ENCODE measurements at regions not wholly inside any gene's neighbourhood (a gene's known extent, or its start where the extent isn't known, plus 50 kb on each side); places are given as distances from the start of the nearest gene placed in this dataset.
"Not testable (repeated sequence)": the region's sequence is repeated elsewhere in the genome, so short reads cannot be mapped to it uniquely, and the experiment has no call there.

DNA sequence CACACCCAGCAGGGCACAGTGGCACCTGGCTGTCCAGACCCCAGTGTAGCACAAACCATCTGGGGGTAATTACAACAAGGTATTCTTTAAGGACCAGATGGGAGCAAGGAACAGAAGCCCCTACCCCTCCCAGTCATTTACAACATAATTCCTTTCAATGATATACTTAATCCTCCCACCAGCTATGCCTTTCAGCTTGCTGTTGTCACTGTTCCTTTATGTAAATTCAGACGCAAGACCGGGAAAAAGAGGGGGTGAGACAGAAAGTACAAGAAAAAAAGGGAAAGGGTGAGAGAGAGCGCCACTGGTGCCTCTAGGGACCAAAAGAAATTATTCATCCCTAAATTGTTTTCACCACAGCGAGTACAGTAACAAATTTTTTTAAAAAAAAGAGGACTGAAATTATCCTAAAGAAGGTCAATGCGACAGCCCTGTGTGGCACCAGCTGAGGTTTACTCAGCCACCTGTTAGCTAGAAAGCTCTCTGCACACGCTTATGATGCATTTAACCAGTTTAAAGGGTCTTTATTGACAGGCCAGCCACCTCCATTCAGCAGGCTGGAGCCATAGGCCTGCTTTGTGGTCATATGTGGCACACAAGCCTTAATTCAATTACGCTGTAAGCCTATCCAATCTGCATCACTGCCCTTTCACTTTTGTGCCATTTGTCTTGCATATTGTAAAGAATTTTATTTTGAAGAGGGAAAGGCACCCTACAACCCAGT lies 210.2 kb upstream of the ISL1 start:
- no peak for DNase-seq

DNA sequence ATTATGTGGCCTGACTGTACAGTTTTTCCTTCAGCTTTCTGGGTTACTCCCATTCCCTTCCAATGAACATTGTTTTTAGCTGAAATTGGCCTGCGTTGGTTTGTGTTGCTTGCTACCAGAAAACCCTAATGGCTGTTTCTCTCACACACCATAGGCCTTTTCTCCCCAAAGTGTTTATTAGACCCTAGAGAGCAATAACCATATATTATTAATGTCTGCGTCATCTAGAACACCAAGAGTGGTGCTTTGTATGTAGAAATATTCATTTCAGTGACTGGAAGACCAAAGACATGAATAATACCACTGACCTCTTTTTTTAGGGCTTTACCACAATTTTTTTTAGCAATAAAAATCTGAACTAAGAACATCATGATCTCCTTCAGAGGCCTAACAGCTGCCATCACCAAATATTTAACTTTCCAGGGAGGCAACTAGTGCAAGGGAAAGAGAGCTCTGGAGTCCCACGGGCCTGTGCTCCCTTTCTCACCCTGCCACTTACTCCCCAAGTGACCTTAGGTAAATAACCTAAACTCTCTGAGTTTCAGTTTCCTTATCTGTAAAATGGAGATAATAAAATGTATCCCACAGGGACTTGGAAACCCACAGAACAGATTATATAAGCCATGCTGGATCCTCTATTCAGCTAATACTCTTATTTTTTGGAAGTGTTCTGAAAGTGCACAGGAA lies 201.9 kb upstream of the ISL1 start:
- no peak for DNase-seq

DNA sequence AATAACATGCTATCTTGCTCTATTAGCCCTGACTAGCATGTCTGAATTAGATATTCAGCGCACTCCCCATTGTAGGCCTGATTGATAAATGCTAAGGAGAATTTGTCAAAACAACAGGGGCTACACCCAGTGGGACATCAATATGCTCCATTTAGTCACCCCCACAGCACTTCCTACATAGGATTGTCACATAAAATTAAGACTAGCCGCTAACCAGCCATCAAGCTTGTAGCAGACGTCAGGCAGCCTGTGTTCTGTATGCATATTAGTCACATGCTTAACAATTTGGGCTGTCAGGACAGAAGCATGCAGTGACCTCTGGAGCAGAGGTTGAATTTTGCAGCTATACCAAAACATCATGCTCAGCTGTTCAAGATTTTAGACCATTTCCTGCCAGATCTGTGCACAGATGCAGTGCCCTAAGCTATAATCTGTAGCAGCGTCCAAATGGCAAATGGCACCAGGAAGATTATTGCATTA lies 197.4 kb upstream of the ISL1 start:
- DNase-seq = no peak

DNA sequence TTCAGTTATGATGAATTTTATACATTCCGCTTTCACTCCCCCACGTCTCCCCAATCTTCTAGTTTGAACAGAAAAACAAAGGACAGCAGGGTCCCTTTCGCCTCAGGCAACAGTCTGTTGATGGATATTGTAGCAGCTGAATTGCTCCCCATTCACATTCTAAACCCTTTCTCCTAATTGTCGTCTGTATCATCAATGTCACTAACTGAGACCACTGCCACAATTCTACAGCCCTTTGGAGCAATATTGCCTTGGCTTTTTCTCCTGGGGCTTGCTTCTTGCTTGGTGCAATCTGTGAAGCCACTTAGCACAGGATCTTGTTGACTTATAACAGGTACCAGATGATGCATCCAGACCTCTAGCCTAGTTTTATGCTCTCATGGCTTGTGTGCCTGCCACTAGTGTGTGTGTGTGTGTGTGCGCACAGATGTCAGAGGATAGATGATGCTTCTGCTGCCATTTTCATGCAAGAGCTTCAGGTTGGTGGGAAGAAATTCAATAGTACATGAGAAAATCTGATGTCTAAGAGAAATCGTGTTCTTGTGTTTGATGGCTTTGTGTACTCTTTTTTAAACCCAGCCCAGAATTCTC lies 195.2 kb upstream of the ISL1 start:
- DNase-seq = no peak

DNA sequence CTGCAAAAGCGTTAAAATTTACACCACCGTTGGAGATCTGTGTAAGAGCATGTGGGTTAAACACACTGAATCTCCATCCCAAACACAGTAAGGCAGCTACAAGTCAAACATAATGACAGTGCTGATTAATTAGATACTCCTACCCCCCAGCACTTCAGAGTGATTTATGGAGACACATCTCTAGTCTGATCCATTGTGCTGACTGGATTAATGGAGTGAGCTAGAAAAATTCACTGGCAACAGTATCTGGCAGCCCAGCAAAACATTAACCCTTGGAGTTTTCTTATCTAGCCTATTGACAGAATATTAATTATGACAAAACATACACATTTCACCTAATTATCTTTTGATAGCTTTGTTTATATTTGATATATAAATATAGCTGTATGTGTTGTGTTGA lies 188.6 kb upstream of the ISL1 start:
- no peak for DNase-seq

DNA sequence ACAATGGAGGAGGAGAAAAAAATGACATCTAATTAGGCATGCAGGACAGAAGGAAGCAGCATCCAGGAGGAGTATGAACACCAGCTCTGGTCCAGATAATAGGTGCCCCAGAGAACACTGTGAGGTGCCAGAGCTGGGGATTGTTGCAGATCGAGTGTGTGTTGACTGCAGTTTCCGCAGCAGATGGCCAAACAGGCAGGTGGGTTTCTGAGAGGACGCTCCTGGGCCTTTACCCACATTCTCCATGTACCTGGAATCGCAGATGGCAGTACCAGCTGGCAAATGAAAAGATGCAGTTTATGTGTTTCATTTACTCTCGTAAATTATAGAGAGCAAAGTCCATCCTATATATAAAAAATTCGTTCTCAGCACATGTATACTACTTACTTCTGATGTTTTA lies 182.2 kb upstream of the ISL1 start:
- no peak for DNase-seq

DNA sequence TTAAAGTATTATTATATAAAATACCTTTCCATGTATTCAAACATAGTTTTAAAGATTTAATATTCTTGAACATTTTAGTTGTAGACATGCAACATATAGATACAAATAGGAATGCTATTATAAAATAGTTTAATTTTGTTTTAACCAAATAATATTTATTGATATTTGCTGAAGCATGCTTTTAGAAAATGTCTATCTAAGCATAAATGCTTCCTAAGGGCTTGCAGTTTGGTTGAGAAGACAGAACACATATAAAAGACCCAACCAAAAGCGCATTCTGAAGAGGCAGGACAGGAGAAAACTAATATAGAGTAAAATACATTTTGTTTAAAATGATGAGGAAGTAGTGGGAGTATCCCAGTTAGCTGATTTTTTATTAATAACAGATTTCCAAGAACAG lies 181.5 kb upstream of the ISL1 start:
- no peak for DNase-seq

DNA sequence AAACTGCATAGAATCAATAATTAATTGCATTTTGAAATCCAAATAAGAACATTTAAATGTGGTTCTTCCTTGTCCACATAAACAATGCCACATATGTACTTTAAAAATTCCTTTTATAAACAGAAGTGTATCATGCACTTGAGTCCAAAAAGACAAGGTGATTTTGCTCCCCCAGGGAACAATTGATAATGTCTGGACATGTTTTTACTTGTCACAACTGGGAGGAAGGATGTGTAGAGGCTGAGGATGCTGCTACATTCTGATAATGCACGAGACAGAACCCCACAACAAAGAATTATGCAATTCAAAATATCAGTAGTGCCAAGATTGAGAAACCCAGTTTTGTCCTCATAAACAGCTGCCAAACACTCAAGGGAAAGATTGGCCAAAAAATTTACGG lies 181.1 kb upstream of the ISL1 start:
- DNase-seq = no peak

DNA sequence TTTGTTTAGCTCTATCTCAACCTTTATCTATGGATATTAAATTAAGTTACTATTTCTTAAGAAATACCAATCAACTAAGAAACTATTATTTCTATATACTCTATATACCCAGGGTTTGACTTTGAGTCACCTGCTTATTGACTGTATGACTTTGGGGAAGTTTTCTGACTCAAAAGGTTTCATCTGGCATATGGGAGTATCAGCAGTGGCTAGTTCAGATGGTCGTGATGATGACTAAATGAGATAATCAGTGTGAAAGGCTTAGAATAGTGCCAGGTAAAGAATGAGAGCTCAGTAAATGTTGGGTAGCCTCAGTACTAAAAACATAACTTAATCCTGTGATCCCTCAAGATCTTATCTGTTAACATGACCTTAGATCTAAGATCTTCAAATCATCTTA lies 179.7 kb upstream of the ISL1 start:
- no peak for DNase-seq

DNA sequence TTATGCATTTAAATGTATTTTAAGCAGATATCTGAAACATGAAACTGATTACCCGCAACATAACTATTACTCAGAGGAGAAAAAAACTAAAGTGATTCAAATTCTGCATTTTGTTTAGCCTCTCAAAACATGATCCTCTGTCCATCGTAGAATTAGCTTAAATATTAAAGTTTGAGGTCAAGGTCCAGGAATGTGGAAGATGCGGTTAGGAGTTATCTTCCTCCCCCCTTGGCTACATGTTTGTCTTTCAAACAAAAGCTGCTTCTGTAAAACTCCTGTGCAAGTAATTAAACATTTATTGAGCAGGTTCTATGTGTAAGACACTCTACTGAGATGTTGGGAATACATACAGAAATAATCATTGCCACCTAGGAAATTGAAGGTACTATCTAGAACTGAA lies 175.0 kb upstream of the ISL1 start:
- DNase-seq = no peak

DNA sequence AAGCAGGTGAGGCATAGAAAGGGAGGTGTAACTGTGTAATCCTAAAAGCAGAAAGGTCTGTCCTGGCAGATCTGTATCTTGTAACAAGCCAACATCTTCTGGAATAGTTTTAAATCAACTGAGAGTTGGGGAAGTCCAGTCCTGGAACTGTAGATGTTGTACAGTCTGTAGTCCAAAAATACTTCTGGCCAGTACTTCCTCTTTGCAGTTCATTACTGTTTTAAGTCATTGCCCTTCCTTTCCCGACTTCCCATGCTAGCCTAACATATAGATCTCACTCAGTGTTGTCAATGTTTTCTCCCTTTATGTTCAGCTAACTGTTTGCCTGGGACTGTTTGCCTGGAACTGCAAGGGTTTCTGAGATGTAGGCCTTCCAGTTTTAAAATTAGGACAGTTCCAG lies 168.5 kb upstream of the ISL1 start:
- no peak for DNase-seq

DNA sequence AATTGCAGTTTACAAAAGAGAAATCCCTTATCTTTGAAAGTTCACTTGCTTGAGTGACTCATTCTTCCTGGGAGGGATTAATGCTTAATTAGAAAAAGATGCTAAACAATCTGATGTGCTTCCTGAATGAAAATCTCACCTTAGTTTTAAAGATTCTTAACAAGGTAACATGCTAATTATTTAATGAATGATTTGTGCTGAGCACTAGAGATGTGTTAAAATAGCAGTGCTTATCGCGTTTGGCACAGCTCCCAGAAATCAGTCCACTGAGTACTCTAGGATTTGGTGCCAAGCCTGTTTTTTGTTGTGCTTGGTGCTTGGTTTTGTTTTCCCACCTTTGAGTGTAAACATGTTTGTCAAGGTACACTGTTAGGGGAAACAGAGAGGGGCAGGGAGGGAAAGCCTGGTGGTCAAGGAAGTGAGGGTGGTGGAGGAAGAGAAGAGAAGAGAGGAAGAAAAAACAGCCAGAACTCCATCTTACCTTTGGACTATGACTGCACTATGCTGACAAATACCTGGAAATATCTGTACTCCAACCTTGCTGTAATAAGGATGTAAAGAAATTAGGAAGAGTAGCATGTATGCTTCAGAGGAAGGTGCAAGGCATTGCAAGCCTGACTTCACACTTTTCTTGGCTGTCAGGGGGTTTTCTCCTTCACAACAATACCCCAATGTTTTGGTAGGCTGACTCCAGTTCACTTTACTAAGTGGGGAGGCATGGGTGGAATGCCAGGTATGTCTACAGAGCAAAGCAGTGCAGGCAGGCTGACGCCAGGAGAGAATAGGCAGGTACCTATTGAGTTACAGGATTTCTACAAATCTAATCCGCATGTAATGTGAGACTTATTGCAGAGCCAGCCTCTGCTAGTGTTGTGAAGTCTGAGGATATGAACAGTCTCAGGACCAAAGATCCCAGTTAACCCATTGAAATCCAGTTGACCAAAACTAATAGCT lies 157.2 kb upstream of the ISL1 start:
- DNase-seq = no peak

DNA sequence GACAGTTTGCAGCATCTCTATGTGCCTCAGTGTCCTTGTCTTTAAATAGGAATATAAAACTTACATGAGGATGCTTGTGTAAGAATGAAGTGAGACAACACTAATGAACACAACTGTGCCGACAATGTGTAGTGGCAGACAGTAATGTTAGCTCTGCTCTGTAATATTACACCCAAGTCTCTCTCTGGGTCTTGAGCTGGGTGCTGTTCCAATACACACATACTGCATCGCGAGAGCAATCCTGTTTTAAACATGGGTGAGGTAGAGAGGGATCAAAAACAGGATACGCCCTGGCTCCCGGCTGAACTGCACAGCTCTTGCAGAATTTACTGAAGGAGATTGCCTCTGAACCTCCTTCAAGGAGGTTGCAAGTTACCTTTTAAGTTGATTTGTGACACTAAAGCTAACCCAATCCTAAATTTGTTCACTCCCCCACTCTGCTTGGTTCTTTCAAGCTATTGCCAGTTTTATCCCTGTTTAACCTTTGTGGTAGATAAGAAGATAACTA lies 155.2 kb upstream of the ISL1 start:
- no peak for DNase-seq

DNA sequence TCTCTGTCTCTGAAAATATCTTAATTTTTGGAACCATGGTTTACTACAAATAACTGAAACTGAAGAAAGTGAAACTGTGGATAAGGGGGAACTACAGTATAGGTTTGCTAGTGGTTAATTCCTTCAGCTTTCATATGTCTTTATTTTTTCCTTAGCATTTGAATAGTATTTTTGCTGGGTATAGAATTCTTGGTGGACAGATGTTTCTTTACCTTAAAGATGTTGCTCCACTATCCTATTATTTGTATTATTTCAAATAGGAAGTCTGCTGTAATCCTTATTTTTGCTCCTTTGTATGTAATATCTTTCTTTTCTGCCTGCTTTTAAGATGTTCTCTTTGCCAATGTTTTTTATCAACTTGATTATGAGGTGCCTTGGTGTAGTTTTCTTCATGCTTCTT lies 152.9 kb upstream of the ISL1 start:
- no peak for DNase-seq

DNA sequence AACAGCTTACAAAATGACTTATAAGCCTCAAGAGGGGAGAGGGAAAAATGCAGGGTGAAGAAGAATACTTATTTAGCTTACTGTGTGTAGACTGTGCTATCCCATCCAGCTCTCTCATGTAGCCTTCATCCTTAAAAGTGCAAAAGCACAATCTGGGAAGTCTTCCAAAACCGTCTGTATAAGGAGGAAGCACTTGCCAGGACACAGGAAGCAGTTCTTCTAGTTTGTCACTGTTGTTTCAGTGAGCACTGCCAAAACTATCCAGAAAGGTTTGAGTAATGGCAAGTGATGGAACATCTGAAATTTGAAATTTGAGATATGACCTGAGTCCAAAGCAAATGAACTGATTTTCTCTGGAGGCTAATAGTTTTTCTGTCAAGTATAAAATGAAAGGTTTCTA lies 140.8 kb upstream of the ISL1 start:
- DNase-seq = no peak

DNA sequence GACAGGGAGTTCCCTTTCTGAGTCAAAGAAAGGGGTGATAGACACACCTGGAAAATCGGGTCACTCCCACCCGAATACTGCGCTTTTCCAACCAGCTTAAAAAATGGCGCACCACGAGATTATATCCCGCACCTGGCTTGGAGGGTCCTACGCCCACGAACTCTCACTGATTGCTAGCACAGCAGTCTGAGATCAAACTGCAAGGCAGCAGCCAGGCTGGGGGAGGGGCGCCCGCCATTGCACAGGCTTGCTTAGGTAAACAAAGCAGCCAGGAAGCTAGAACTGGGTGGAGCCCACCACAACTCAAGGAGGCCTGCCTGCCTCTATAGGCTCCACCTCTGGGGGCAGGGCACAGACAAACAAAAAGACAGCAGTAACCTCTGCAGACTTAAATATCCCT lies 132.3 kb upstream of the ISL1 start:
- not testable (repeated sequence) for DNase-seq

DNA sequence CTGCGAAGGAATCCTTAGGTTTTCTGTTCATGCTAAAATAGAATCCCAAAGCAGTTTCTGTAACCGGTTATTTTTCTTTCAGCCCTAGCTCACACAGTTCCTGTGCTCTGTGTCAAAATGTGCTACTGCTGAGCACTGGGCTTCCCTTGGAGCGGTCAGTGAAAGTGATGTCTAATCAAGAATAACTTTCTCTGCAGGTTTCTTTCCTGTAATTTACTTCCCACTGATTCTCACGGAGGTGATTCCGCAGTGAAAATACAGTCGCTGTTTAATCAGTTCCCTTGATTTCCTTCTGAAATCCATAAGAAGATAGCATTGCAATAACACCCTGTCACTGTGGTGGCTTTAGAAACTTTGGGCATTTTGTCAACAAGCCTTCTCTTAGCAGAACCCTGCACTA lies 112.0 kb upstream of the ISL1 start:
- DNase-seq = no peak

DNA sequence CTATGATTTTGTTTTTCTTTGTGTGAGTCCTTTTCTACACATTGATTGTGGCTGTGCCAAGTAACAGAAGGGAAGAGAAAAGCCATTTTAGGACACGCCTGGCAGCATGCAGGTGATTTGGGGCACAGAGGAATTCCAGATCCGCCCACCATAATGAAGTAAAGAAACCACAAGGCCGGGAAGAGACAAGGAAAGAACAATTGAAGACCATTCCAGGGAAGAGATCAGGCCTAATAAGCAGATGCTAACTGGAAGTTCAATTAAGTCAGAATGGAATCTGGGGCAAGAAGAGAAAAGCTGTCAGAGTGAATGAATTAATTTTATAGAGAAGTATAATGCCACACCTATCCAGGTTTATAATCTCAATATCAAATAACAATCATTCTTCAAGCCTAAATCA lies 110.2 kb upstream of the ISL1 start:
- DNase-seq = no peak

DNA sequence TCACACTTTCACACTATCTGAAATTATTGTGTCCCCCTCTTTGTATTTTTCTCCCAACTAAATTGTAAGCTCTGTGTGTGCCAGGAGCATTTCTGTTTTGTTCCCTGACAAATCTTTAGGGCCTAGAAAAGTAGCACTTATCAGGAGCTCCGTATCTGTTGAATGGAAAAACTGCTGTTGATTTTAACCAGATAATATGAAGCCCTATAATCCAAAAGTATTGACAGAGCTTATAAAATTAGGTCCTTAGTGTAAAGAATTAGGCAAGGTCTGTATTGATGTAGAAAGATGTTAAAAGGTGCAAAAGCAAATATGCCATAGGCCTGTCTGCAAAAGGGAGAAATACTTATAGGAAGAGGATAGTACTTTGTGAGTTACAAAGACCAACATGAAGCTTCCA lies 109.4 kb upstream of the ISL1 start:
- DNase-seq = no peak

DNA sequence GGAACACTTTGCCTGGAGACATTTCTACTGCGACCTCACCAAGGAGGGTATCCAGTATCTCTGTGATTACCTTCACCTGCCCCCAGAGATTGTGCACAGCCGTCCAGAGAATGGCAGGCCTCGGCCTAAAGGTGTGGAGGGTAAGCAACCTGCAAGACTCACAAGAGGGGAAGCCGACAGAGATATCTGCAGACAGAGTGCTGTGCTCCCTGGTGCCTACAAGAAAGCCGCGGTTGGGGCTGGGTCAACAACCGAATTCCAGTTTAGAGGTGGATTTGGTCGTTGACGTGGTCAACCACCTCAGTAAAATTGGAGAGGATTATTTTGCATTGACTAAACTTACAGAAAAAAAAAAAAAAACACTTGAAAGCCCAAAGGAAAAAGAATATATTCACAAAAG lies 107.8 kb upstream of the ISL1 start:
- DNase-seq = no peak

DNA sequence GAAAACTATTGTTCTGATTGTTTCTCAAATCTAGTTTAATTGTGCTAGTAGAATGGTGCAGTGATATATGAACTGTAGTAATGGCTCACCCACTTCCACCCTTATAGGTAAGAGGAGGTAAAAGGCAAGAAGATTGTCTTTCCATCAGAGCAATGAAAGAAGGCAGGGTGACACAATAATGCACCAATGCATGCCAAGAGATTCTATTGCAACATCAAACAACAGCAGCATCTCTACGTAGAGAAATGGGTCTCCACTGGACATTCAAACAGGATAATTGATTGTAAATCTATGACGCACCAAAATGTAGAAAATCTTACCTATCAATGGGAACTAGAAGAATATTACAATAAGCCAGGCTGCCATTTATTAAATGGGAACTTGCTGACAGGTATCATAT lies 107.0 kb upstream of the ISL1 start:
- no peak for DNase-seq

DNA sequence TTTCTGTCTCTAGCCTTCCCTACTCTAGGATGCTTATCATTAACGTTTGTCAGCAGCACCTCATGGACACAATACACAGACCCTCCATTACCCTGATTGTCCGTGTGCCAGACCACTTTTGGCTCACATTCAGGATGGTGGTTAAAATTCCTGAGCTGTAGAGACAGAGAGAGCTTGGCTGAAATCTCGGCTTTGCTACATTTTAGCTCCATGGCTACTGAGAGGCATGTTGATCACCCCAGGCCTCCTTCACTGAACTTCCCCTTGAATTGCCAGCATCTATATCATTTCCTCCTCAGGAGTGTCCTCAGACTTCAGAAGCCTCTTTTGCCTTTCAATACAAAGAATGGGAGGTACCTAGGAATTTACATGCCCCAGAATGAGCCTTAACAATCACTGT lies 104.7 kb upstream of the ISL1 start:
- DNase-seq = no peak
